Psoas muscle (tissue), 7 donors: ENCODE measurements at regions not wholly inside any gene's neighbourhood (a gene's known extent, or its start where the extent isn't known, plus 50 kb on each side); places are given as distances from the start of the nearest gene placed in this dataset.

ENCODE experiments used
- ATAC-seq, 4 donors: fragments of 200-7000 bp; cut with Tn5 transposase; one replicate each; pipeline ENCODE4 v1.9.1; 2020; ENCODE audit warnings: moderate library complexity in 3 of 4, mild to moderate bottlenecking in 2 of 4
- DNase-seq, 2 donors: peaks; one replicate each; pipeline ENCODE4 v3.0.0-alpha.2; 2020
- H3K27ac ChIP-seq: fragments of 200-600 bp; one replicate; pipeline ENCODE4 v1.8.0; 2022
- H3K27me3 ChIP-seq, 3 donors: fragments of 200-600 bp in 1 of 3; one replicate each; pipeline versions ENCODE4 v1.6.1 to v1.8.0; 2013 to 2022; ENCODE audit warnings: low read length in 2 of 3, mild to moderate bottlenecking in 2 of 3, moderate library complexity in 1 of 3; ENCODE audit not compliant: insufficient read depth in 3 of 3
- H3K36me3 ChIP-seq, 2 donors: fragments of 200-600 bp in 1 of 2; one replicate each; pipeline versions ENCODE4 v1.6.1 to v1.8.0; 2013 to 2022; ENCODE audit warnings: low read depth in 1 of 2, mild to moderate bottlenecking in 1 of 2, moderate library complexity in 1 of 2; ENCODE audit not compliant: insufficient read depth in 1 of 2
- H3K4me1 ChIP-seq: fragments of 200-600 bp; one replicate; pipeline ENCODE4 v1.8.0; 2022
- H3K4me3 ChIP-seq: fragments of 200-600 bp; one replicate; pipeline ENCODE4 v1.8.0; 2022; ENCODE audit warnings: mild to moderate bottlenecking
- H3K9me3 ChIP-seq: fragments of 200-600 bp; one replicate; pipeline ENCODE4 v1.8.0; 2022
- WGBS, 3 donors: extraction: QIAGEN DNeasy Blood & Tissue Kit; methylation state at CpG; one replicate each; pipeline versions ENCODE4 v1.1.6 to v1.1.7; 2013; 5-methylcytosine and 5-hydroxymethylcytosine counted together
- intact Hi-C, 2 donors: fragments of 100-400 bp; cut with DNase I; formaldehyde crosslinking; loops; one replicate each; pipeline versions ENCODE4 v1.11.0 to v1.14.2; 2022
- TF ChIP-seq, protein P1 (sequence below): fragments of 200-600 bp; IDR thresholded peaks from one replicate; pipeline ENCODE4 v1.8.0; 2022; ENCODE audit warnings: antibody characterized with exemption
- donor health status: healthy with polysubstance abuse.
- donor health status: DM: no; HTN: no; CAD: no; lungs with moderate emphysema.
- donor health status: Bipolar disorder and iron deficiency.
- donor health status: healthy.
- donor health status: DM: yes; HTN: yes; CAD: no.
- donor health status: DM: no; HTN: no; CAD: no.
- donor health status: DM: yes; HTN: yes; CAD: no.

DNA sequence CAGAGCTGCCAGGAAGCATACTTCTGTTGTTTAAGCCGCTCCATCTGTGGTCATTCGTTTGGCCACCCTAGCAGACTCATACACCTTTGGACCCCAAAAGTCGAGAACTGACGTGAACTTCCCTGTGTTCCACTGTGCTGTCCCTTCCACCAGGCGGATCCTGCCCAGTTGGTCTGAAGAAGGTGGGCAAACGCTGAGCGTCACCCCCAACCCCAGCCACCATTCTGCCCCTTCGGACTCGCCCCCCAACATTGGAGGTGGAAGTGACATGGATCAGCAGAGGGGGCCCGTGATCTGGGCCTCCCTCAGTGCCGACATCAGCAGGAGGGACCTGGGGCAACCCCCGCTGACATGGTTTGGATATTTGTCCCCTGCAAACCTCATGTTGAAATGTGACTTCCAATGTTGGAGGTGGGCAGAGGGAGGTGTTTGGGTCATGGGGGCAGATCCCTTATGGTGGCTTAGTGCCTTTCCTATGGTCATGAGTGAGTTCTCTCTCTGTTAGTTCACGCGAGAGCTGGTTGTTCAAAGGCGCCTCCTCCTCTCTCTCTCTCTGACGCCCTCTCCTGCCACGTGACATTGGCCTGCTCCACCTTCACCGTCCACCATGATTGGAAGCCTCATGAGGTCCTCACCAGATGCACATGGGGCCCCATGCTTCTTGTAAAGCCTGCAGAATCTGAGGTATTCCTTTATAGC lies 93.6 kb upstream of the ZNF507 start:
- no peaks in the 10 kb centered on the region for H3K9me3 ChIP-seq
- no peak overlapping the region for H3K27ac ChIP-seq
- TF ChIP-seq, protein P1, sequence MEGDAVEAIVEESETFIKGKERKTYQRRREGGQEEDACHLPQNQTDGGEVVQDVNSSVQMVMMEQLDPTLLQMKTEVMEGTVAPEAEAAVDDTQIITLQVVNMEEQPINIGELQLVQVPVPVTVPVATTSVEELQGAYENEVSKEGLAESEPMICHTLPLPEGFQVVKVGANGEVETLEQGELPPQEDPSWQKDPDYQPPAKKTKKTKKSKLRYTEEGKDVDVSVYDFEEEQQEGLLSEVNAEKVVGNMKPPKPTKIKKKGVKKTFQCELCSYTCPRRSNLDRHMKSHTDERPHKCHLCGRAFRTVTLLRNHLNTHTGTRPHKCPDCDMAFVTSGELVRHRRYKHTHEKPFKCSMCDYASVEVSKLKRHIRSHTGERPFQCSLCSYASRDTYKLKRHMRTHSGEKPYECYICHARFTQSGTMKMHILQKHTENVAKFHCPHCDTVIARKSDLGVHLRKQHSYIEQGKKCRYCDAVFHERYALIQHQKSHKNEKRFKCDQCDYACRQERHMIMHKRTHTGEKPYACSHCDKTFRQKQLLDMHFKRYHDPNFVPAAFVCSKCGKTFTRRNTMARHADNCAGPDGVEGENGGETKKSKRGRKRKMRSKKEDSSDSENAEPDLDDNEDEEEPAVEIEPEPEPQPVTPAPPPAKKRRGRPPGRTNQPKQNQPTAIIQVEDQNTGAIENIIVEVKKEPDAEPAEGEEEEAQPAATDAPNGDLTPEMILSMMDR, result no peak
- H3K36me3 ChIP-seq, result no peaks in the 10 kb centered on the region
- DNase-seq (no peak), ATAC-seq (no peak)
- H3K4me3 ChIP-seq, result no peak overlapping the region
- H3K4me1 ChIP-seq, result no peaks in the 10 kb centered on the region
- 88 to 94% (median 93%) methylated on average over 16 to 18 of the region's 18 CpGs for WGBS, 3 donors
- intact Hi-C loops, result no loop called here
- H3K27me3 ChIP-seq, result peaks cover 0 to 2% (median 0%) of the 10 kb centered on the region in 3 donors

- Histone ChIP-seq H3K36me3 (no peaks in the 10 kb centered on the region), H3K9me3 (no peaks in the 10 kb centered on the region), H3K27ac (no peak overlapping the region), H3K4me3 (no peak overlapping the region), H3K4me1 (no peaks in the 10 kb centered on the region), H3K27me3 (peaks cover 0 to 2% (median 0%) of the 10 kb centered on the region in 3 donors)
- intact Hi-C loops, result no loop called here
- DNase-seq, result no peak
- no peak for ATAC-seq
- TF ChIP-seq, protein P1, result no peak
- 72 to 81% (median 79%) methylated on average over 11 of the region's 11 CpGs for WGBS, 3 donors
Measured at GRCh38 chr19:32252333-32252669, 93.1 kb upstream of the ZNF507 start.

DNA sequence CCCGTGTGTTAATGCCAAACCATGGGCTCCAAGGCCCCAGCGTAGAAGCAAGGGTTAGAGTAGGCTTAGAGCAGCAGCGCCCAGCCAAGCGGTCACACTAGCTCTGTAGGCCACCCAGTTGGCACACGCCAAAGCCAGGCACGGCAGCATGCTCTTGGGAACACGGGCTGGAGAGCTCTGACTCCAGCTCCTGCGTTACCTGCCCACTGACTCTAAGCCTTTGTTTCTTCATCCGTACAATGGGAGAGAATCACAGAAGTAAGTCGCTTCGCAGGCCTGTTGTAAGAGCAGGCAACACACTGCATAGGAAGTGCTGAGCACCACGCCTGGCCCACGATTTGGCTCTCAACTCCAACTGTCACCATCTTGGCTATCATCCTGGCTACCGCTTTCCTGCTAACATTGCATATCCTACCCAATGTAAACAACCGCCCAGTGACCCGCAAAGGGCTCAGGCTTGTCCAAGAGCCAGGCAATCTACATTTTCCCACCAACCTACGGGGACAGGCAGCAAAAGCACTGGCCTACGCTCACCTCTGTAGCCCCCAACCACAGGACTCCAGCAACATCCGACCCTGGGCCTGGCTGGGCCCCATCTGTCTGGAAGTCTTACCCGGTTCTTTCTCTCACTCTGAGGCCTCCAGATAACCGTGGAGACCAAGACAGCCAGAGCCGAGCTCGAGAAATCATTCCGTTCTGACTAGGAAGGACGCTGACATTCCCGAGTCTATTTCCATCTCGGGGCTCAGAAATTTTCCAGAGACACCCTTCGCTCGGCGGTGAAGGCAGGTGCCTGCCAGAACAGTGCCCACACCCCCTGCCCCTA lies 91.5 kb upstream of the ZNF507 start:
- Histone ChIP-seq H3K27me3 (peaks cover 0 to 3% (median 0%) of the 10 kb centered on the region in 3 donors), H3K9me3 (no peaks in the 10 kb centered on the region)
- no peak for ATAC-seq

GRCh38 chr19:32254509-32254890 lies 90.9 kb upstream of the ZNF507 start:
- no peak for DNase-seq
- ATAC-seq, result no peak
- Histone ChIP-seq H3K27me3 (peaks cover 0 to 4% (median 0%) of the 10 kb centered on the region in 3 donors), H3K36me3 (no peaks in the 10 kb centered on the region), H3K27ac (no peak overlapping the region), H3K4me3 (no peak overlapping the region), H3K9me3 (no peaks in the 10 kb centered on the region), H3K4me1 (no peaks in the 10 kb centered on the region)
- WGBS, 3 donors, result 70 to 78% (median 72%) methylated on average over 6 of the region's 6 CpGs
- intact Hi-C loops, result no loop called here
- TF ChIP-seq, protein P1, result no peak

More for the DNA sequence above, 91.5 kb upstream of the ZNF507 start:
- Histone ChIP-seq H3K4me3 (no peak overlapping the region), H3K27ac (no peak overlapping the region), H3K4me1 (no peaks in the 10 kb centered on the region), H3K36me3 (no peaks in the 10 kb centered on the region)
- WGBS, 3 donors, result 81 to 84% (median 81%) methylated on average over 30 of the region's 30 CpGs
- TF ChIP-seq, protein P1, result no peak
- intact Hi-C loops, result no loop called here
- DNase-seq, result no peak
